ENCODE measurements at regions not wholly inside any gene's neighbourhood (a gene's known extent, or its start where the extent isn't known, plus 50 kb on each side); places are given as distances from the start of the nearest gene placed in this dataset.
A peak's percentile ranks its signal among the peaks of the same experiment; 100 is the strongest.

- no peak overlapping the region for H3K4me3 ChIP-seq
- peaks cover 0 to 14% (median 0%) of the 10 kb centered on the region in 6 donors for H3K4me1 ChIP-seq
- intact Hi-C loops (cut with DNase I; ENCODE audit: low total_unique reads), result no loop called here
- 85 to 95% (median 88%) methylated on average over 3 of the region's 3 CpGs for WGBS, 5 donors
- no peaks in the 10 kb centered on the region for H3K36me3 ChIP-seq
- H3K27me3 ChIP-seq (replicated peaks in 1 of 7), result no peaks in the 10 kb centered on the region
- no peak for TF ChIP-seq CTCF (IDR thresholded peaks at IDR 0.05 in 8 of 11, conservative IDR thresholded peaks at IDR 0.05 in 3 of 11)
- TF ChIP-seq POLR2A (IDR thresholded peaks at IDR 0.05), result no peak
- TF ChIP-seq POLR2AphosphoS5 (IDR thresholded peaks at IDR 0.05), result no peak
- H3K9me3 ChIP-seq, result no peaks in the 10 kb centered on the region
- DNase-seq, result no peak
- H3K27ac ChIP-seq, result no peak overlapping the region
Observed at GRCh38 chr3:148315756-148316155, 381.9 kb upstream of the AGTR1 start.

GRCh38 chr3:148318240-148318639 is 379.5 kb upstream of the AGTR1 start:
- Histone ChIP-seq H3K36me3 (no peaks in the 10 kb centered on the region), H3K27ac (no peak overlapping the region), H3K4me3 (no peak overlapping the region), H3K9me3 (no peaks in the 10 kb centered on the region), H3K4me1 (peaks cover 0 to 14% (median 0%) of the 10 kb centered on the region in 6 donors), H3K27me3 (replicated peaks in 1 of 7) (no peaks in the 10 kb centered on the region)
- intact Hi-C loops (cut with DNase I; ENCODE audit: low total_unique reads), result no loop called here
- TF ChIP-seq CTCF (IDR thresholded peaks at IDR 0.05 in 8 of 11, conservative IDR thresholded peaks at IDR 0.05 in 3 of 11), result no peak
- TF ChIP-seq POLR2AphosphoS5 (IDR thresholded peaks at IDR 0.05), result no peak
- TF ChIP-seq POLR2A (IDR thresholded peaks at IDR 0.05), result no peak
- 80 to 88% (median 83%) methylated on average over 3 of the region's 3 CpGs for WGBS, 5 donors
- no peak for DNase-seq

- WGBS, 5 donors, result 41 to 56% (median 48%) methylated on average over 7 of the region's 7 CpGs
- no peak for DNase-seq
- TF ChIP-seq CTCF (IDR thresholded peaks at IDR 0.05 in 8 of 11, conservative IDR thresholded peaks at IDR 0.05 in 3 of 11) (no peak), POLR2AphosphoS5 (IDR thresholded peaks at IDR 0.05) (no peak), POLR2A (IDR thresholded peaks at IDR 0.05) (no peak)
Observed at GRCh38 chr3:148319161-148319915, 378.4 kb upstream of the AGTR1 start.

DNA sequence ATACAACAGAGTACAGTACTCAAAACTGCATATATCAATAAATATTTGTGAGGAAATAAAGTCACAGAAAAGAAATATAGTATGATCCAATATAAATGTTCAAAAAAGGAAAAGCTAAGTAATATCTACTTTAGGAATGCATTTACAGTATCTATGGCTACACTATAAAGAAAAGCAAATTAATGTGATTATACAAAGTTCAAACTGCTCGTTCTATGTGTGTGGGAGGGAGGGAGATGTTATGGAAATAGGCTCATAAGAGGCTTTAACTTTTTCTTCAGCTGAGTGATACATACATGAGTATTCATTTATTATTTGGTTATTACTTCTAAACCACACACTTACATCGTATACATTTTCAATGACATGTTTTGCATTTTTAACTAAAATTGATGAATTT is 377.7 kb upstream of the AGTR1 start:
- Histone ChIP-seq H3K4me1 (peaks cover 0 to 14% (median 0%) of the 10 kb centered on the region in 6 donors), H3K27ac (peak overlapping the region in 3 of 8 donors; percentile 35 to 49 (median 45)), H3K27me3 (replicated peaks in 1 of 7) (no peaks in the 10 kb centered on the region), H3K4me3 (no peak overlapping the region), H3K36me3 (no peaks in the 10 kb centered on the region), H3K9me3 (no peaks in the 10 kb centered on the region)
- no peak for TF ChIP-seq POLR2AphosphoS5 (IDR thresholded peaks at IDR 0.05)
- no peak for TF ChIP-seq CTCF (IDR thresholded peaks at IDR 0.05 in 8 of 11, conservative IDR thresholded peaks at IDR 0.05 in 3 of 11)
- TF ChIP-seq POLR2A (IDR thresholded peaks at IDR 0.05), result no peak
- intact Hi-C loops (cut with DNase I; ENCODE audit: low total_unique reads), result no loop called here
- WGBS, 5 donors, result 59 to 74% (median 70%) methylated on average over 2 of the region's 2 CpGs
- DNase-seq, result no peak

More at GRCh38 chr3:148319161-148319915, 378.4 kb upstream of the AGTR1 start:
- Histone ChIP-seq H3K27me3 (replicated peaks in 1 of 7) (no peaks in the 10 kb centered on the region), H3K4me3 (peak overlapping the region in 1 of 8 donors; percentile 28), H3K27ac (peak overlapping the region in 6 of 8 donors; percentile 34 to 59 (median 42)), H3K36me3 (no peaks in the 10 kb centered on the region), H3K9me3 (no peaks in the 10 kb centered on the region), H3K4me1 (peaks cover 0 to 14% (median 0%) of the 10 kb centered on the region in 6 donors)
- intact Hi-C loops (cut with DNase I; ENCODE audit: low total_unique reads), result no loop called here
